Upper lobe of left lung (tissue), 6 donors: ENCODE measurements at regions not wholly inside any gene's neighbourhood (a gene's known extent, or its start where the extent isn't known, plus 50 kb on each side); places are given as distances from the start of the nearest gene placed in this dataset.

ENCODE experiments used
- ATAC-seq, 2 donors: fragments of 200-7000 bp; cut with Tn5 transposase; one replicate each; pipeline ENCODE4 v1.9.1; 2022; ENCODE audit warnings: mild to moderate bottlenecking in 2 of 2, moderate library complexity in 2 of 2; ENCODE audit not compliant: low FRiP score in 2 of 2
- DNase-seq, 2 donors: peaks; one replicate each; pipeline ENCODE4 v3.0.0-alpha.2; 2019 to 2020
- H3K27ac ChIP-seq, 4 donors: fragments of 200-600 bp; sonication (generic); one replicate each; pipeline ENCODE4 v1.5.1; 2016 to 2019
- H3K27me3 ChIP-seq, 4 donors: fragments of 200-600 bp; sonication (generic); one replicate each; pipeline ENCODE4 v1.5.1; 2017 to 2019
- H3K36me3 ChIP-seq, 4 donors: fragments of 200-600 bp; sonication (generic); one replicate each; pipeline ENCODE4 v1.5.1; 2016 to 2019
- H3K4me1 ChIP-seq, 4 donors: fragments of 200-600 bp; sonication (generic); one replicate each; pipeline ENCODE4 v1.5.1; 2018 to 2019
- H3K4me3 ChIP-seq, 4 donors: fragments of 200-600 bp; sonication (generic); one replicate each; pipeline ENCODE4 v1.5.1; 2017 to 2019; ENCODE audit warnings: mild to moderate bottlenecking in 2 of 4, moderate library complexity in 1 of 4
- H3K9me3 ChIP-seq, 4 donors: fragments of 200-600 bp; sonication (generic); one replicate each; pipeline ENCODE4 v1.5.1; 2018 to 2019
- CTCF ChIP-seq, 6 experiments: fragments of 450-650 bp in 4 of 6; fragments of 200-600 bp in 2 of 6; sonication (generic) in 2 of 6; IDR thresholded peaks; one replicate each; pipeline ENCODE4 v1.5.1; 2016 to 2019; ENCODE audit warnings: antibody characterized with exemption in 6 of 6
- EP300 ChIP-seq, 4 donors: sonication (generic); formaldehyde crosslinking; IDR thresholded peaks; one replicate each; pipeline ENCODE4 v1.5.1; 2017; ENCODE audit warnings: antibody characterized with exemption in 4 of 4, control low read depth in 2 of 4
- POLR2A ChIP-seq, 4 donors: fragments of 450-650 bp; IDR thresholded peaks; one replicate each; pipeline ENCODE4 v1.5.1; 2016 to 2017; ENCODE audit warnings: antibody characterized with exemption in 4 of 4, mild to moderate bottlenecking in 2 of 4
- POLR2AphosphoS5 ChIP-seq, 2 donors: sonication (generic); formaldehyde crosslinking; IDR thresholded peaks; one replicate each; pipeline ENCODE4 v1.5.1; 2017; ENCODE audit warnings: antibody characterized with exemption in 2 of 2
- WGBS, 2 donors: methylation state at CpG; one replicate each; pipeline ENCODE4 v1.1.5; 2017 to 2018; 5-methylcytosine and 5-hydroxymethylcytosine counted together
- donor health status: DM: no; HTN: no; CAD: no; lungs with moderate emphysema.
- donor health status: DM: no; HTN: yes; CAD: no; lungs with severe emphysema.

- no peak overlapping the region for H3K4me3 ChIP-seq
- H3K36me3 ChIP-seq = no peaks in the 10 kb centered on the region
- DNase-seq (no peak), ATAC-seq (no peak)
- H3K9me3 ChIP-seq = no peaks in the 10 kb centered on the region
- TF ChIP-seq POLR2AphosphoS5 (IDR thresholded peaks at IDR 0.05) (no peak), CTCF (IDR thresholded peaks at IDR 0.05) (no peak), POLR2A (IDR thresholded peaks at IDR 0.05) (no peak), EP300 (IDR thresholded peaks at IDR 0.05) (no peak)
- H3K4me1 ChIP-seq = no peaks in the 10 kb centered on the region
- 82 to 89% methylated on average over 5 of the region's 5 CpGs for WGBS, 2 donors
- no peaks in the 10 kb centered on the region for H3K27me3 ChIP-seq
- no peak overlapping the region for H3K27ac ChIP-seq
Observed at GRCh38 chr6:66675906-66676305, 968.9 kb upstream of the EYS start.

GRCh38 chr6:66664112-66664511 is 957.1 kb upstream of the EYS start:
- TF ChIP-seq POLR2A (IDR thresholded peaks at IDR 0.05) (no peak), POLR2AphosphoS5 (IDR thresholded peaks at IDR 0.05) (no peak), CTCF (IDR thresholded peaks at IDR 0.05) (no peak), EP300 (IDR thresholded peaks at IDR 0.05) (no peak)
- Histone ChIP-seq H3K27me3 (no peaks in the 10 kb centered on the region), H3K4me3 (no peak overlapping the region), H3K9me3 (no peaks in the 10 kb centered on the region), H3K4me1 (no peaks in the 10 kb centered on the region), H3K36me3 (no peaks in the 10 kb centered on the region), H3K27ac (no peak overlapping the region)
- ATAC-seq = no peak
- no peak for DNase-seq
- WGBS, 2 donors = 91 to 93% methylated on average over 4 of the region's 4 CpGs

GRCh38 chr6:66662721-66663507 is 955.9 kb upstream of the EYS start:
- Histone ChIP-seq H3K4me3 (no peak overlapping the region), H3K27me3 (no peaks in the 10 kb centered on the region), H3K4me1 (no peaks in the 10 kb centered on the region), H3K36me3 (no peaks in the 10 kb centered on the region), H3K27ac (no peak overlapping the region), H3K9me3 (no peaks in the 10 kb centered on the region)
- no peak for ATAC-seq
- WGBS, 2 donors = 61 to 66% methylated on average over 6 of the region's 6 CpGs
- TF ChIP-seq EP300 (IDR thresholded peaks at IDR 0.05) (no peak), POLR2AphosphoS5 (IDR thresholded peaks at IDR 0.05) (no peak), POLR2A (IDR thresholded peaks at IDR 0.05) (no peak), CTCF (IDR thresholded peaks at IDR 0.05) (no peak)
- no peak for DNase-seq

GRCh38 chr6:66662196-66662595 is 955.2 kb upstream of the EYS start:
- no peak for ATAC-seq
- no peak for DNase-seq
- no peak for TF ChIP-seq CTCF (IDR thresholded peaks at IDR 0.05)
- no peak for TF ChIP-seq EP300 (IDR thresholded peaks at IDR 0.05)
- TF ChIP-seq POLR2AphosphoS5 (IDR thresholded peaks at IDR 0.05) = no peak
- TF ChIP-seq POLR2A (IDR thresholded peaks at IDR 0.05) = no peak
- H3K4me3 ChIP-seq = no peak overlapping the region
- no peak overlapping the region for H3K27ac ChIP-seq
- no peaks in the 10 kb centered on the region for H3K36me3 ChIP-seq
- no peaks in the 10 kb centered on the region for H3K9me3 ChIP-seq
- no peaks in the 10 kb centered on the region for H3K4me1 ChIP-seq
- H3K27me3 ChIP-seq = no peaks in the 10 kb centered on the region

GRCh38 chr6:66655420-66655819 is 948.4 kb upstream of the EYS start:
- H3K9me3 ChIP-seq = peaks cover 0 to 5% (median 0%) of the 10 kb centered on the region in 4 donors
- no peaks in the 10 kb centered on the region for H3K4me1 ChIP-seq
- ATAC-seq (peak in 1 of 2 donors; percentile 53), DNase-seq (peak in 1 of 2 donors; percentile 61)
- H3K27ac ChIP-seq = no peak overlapping the region
- H3K27me3 ChIP-seq = no peaks in the 10 kb centered on the region
- no peak overlapping the region for H3K4me3 ChIP-seq
- 84 to 95% methylated on average over 2 to 7 of the region's 13 CpGs for WGBS, 2 donors
- no peaks in the 10 kb centered on the region for H3K36me3 ChIP-seq
- TF ChIP-seq POLR2A (IDR thresholded peaks at IDR 0.05) (no peak), EP300 (IDR thresholded peaks at IDR 0.05) (no peak), POLR2AphosphoS5 (IDR thresholded peaks at IDR 0.05) (no peak), CTCF (IDR thresholded peaks at IDR 0.05) (no peak)
